ENCODE measurements at regions not wholly inside any gene's neighbourhood (a gene's known extent, or its start where the extent isn't known, plus 50 kb on each side); places are given as distances from the start of the nearest gene placed in this dataset.

DNA sequence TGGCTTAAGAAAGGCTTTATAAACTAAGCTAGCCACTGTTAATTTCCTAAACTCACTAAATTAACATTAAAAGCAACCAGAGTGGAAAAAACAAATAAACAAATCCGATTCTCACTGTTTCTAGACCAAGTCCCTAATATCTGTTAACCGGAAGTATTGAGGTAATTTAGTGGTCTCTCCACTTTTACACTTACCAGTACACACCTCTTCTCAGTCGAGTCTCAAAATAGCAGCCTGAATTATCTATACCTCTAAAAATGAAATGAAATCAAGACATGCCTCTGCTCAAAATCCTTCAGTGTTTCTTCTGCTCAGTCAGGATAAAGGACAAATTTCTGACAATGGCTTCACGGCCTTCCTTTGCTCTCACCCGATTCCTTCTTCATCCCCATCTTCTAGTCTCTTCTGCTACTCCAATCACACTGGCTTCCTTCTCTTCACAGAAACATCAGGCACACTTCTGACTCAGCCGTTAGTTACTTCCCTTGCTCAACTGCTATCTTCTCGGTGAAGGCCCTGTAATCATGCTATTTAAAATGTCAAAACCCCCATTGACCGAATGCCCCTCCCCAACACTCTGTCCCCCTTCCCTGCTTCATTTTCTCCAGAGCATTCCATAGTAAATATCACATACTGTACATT lies 161.3 kb downstream of the KITLG start:
- no peak for DNase-seq

- no peak for DNase-seq
Observed at GRCh38 chr12:88419794-88420193, 160.5 kb downstream of the KITLG start.

DNA sequence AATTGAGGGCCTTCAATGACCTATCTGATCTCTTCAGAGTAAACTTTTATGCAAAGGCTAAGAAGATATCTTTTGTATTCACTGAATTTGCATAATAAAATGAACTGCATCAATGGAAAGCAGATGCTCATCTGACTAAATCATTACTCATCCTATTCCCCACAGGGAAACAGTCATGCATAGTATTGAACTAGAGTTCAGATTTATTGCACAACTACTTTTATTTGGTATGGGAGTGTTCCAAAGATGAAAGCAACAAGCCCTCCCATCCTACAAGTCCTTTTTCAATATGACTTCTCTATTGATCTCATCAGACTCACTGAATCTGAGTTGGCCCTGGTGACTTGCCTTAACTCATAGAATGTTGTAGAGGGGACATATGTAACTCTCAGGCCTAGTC lies 159.8 kb downstream of the KITLG start:
- DNase-seq = no peak

GRCh38 chr12:88424791-88425730 lies 155.2 kb downstream of the KITLG start:
- no peak for DNase-seq

- no peak for DNase-seq
Observed at GRCh38 chr12:88428350-88428749, 151.9 kb downstream of the KITLG start.

DNA sequence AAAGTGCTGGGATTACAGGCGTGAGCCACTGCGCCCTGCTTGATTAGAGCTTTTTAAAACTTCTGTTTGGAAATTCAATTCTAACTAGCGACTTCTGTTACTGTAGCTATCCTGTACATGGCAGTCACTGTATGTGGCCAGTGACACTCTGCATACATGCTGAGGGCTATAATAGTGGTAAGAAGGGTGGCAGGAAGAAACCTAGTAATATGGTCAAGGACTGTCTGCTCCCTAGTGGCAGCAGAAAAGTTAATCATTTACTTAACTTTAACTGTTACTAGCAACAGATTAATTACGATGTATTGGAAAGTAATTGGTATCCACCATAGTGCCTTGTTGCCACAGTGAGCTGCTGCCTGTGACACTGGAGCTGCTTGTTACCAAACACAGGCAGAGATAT lies 149.0 kb downstream of the KITLG start:
- DNase-seq = no peak

GRCh38 chr12:88432531-88433490 lies 147.5 kb downstream of the KITLG start:
- no peak for DNase-seq

DNA sequence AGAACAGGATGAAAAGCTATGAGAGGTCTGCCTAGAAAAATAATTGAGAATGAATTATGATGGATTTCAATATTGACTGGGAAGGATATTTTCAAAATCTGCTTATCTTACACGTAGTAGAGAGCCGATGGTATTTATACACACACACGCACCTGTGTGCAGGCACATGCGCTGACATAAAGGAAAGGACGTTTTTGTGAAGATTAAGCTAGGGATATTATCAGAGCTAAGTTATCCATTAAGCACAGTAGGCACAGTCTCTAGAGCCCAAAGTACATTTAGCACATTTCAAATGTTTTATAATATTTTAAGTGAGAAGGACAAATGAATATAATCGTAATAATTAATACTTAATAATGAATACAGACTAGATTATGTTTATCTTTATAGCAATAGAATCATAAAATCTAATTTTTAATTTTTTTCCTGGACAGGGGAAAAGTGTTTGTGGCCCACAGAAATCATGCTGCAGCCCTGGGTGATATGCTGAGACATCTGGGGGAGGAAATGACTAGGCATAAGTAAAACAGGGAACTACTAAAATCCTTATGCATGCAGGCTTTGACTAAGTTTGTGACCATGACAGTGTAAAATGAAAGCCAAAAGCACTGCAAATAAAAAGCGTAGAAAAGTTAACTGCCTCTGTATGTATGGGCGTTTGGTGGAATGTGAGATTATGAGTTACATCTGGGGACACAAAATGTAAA lies 146.1 kb downstream of the KITLG start:
- no peak for DNase-seq

DNA sequence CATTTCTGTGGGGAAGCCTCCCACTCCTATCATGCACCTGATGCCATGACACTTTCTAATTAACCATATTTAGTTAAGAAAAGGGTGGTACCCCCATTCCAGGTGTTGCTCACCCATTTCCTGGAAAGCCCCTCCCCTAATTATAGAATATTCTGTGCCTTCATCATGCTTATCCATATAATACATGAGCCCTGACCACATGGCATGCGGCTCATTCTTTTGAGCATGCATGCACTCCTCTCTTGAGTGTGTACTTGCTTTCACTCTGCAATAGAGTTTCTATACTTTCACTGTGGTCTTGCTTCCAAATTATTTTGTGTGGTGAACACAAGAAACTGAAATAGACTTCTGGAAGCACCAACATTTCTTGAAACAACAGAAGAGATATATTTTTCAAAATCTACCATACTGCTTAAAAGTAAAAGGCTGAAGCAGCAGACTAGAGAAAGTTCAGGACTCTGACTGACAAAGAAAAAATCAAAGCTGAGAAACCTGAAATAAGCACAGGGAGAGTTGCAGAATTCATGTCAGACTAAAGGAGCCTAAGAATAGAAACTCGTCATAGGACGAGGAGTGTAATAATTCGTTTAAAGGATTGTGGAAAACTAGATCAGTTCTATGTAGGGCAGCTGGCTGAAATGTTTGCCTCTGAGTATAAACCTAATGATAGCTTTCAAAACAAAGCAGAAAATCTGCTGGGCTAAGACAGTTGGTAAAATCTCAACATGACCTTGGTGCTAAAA lies 144.8 kb downstream of the KITLG start:
- no peak for DNase-seq

GRCh38 chr12:88437226-88437625 lies 143.0 kb downstream of the KITLG start:
- no peak for DNase-seq
